Stimulated activated CD4-positive, alpha-beta T cell treated with anti-CD3 and anti-CD28 coated beads, Interleukin-4, amount 100 ng/mL, for 24 hours (primary cell): ENCODE measurements at regions not wholly inside any gene's neighbourhood (a gene's known extent, or its start where the extent isn't known, plus 50 kb on each side); places are given as distances from the start of the nearest gene placed in this dataset.

Experiments used
- DNase-seq: peaks from one replicate; pipeline ENCODE4 v3.0.0-alpha.2; 2020

DNA sequence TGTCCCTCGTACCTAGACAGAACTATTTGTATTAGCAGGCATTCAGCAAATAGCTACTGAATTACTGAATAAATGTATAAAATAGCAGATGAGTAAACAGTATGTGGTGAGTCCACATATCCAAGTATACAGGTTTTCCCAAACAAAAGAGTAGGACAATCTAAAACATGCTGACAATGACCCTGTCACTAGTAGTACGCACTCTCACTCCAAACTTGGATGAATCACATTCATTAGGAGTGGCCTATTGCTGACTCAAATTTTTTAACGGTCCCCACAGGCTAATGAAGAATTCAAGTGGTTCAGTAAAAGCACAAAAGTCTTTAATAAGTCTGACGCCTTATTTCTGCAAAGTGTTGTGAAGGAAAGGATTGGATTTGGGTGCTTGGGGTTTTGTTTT lies 449.3 kb upstream of the THBS1 start:
- no peak for DNase-seq

DNA sequence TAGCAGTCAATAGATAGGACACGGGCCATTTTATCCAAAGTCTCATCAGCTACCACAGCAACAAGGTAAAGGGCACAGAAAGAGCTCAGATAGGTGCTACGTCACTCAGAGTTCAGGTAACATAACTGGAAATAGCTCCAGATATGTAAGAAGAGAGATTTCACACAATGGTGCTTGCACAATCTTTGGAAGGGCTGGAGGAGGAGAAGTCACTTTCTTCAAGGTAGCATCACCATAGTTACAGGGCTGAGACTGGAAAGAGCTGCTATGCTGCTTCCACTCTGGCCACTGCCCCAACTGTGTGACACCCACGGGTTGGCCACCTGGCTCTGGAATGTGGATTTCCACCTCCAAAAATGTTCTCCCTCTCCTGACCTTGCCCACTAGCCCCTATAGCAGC lies 448.8 kb upstream of the THBS1 start:
- DNase-seq = no peak

DNA sequence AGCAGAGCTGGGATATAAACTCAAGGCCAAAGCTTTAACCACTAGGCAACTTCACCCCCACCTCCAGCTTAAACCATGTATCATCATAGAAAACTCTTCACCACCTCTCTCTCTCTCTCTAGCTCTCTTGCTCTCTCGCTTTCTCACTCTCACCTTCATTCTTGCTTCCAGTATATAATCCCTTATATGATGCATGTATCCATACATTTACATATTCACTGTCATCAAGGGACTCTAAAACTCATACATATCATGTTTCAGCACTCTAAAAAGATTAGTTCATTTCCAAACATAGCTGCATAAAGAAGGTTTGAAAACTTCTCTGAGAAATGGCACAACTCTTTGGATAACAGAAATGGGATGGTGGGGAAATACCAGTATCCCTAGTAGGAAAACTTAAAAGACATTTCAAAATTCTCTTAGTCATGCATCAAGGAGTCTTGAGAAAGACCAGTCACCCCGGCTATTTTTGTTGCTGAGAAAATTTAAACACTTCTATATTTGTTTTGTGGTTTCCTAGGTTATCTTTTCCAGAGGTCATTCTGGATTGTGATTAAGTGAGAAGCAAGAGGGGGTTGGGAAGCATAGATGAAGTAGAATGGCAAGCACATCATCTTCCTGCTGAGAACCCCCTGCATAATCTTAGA lies 447.8 kb upstream of the THBS1 start:
- DNase-seq = no peak

DNA sequence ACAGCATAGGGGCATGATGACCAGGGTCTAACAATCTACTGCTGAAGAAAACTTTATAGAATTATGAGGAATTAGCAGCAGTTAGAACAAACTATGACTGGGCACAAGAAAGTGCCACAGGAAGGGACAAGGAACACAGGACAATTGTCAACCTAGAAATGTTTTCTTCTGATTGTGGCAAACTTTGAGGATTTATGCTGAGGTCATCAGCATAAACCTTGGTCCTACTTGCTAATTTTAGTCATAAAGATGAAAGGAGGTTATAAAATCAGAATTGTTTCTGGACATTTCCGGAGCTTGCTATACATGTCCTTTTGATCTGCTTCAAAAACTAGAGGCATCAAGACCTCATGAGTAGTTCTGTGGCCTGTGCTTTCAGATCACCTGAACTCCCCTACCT lies 446.6 kb upstream of the THBS1 start:
- DNase-seq = no peak

DNA sequence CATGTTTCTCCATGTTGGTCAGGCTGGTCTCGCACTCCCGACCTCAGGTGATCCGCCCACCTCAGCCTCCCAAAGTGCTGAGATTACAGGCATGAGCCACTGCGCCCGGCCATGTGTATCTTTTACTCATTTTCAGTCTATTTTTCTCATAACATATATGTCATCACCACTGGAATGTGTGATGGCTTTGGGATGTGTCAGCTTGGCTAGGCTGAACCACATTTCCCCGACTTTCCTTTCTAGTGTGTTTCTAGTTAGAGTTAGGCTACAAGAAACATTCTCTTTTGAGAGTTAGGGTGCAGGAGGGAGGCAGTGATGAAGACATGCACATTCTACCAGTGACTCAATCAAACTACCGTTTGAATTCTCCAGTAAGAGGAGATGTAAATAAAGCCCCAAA lies 444.9 kb upstream of the THBS1 start:
- DNase-seq = no peak

DNA sequence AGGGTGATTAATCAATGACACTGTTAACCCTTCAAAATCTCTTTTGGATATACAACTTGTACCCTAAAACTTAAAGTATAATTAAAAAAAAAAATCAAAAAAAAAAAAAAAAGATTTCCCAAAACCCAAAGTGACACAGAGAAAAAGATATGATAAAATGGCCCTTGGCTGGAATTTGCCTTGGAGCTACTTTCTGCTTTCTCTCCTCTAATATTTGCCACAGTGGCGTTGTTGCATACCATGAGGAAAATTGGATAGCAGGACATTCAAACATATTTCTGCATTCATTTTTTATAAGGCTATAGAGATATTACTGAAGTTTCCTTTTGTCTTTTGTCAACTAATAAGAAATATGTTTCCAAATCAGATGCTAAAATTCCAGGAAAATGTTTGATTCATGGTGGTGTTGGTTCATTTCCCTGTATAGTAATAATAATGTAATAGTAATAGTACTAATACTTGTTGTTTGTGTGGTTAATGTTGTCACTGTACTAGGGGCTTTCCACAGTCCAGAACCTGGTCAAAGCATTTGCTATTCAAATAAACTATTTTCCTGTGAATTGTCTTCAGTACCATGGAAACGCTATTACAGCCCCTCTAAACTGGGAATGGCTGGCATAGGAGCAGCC lies 441.3 kb upstream of the THBS1 start:
- DNase-seq = no peak

DNA sequence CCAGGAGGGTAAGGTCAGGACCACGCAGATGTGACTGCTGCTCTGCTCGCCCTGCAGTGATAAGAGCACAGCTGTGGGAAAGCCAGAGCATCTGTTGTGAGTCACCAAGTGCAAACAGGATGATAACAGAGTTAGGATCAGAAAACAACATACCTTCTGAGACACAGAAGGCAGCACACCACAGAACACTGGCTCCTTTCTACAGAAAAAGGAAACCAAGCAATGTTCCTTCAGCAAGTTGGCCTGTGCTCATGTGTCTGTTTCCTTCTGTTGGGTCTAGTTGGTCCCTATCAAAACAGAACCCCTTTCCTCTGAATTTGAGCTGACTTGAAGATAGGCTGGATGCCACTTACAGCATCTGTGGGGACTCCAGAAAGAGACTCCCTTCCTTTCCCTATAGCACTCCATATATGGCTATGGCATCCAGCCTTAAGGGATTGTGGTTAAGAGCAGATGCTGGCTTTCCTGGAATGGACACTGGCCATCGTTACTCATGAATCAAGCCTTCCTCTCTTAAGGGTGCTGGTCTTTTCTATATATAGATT lies 440.7 kb upstream of the THBS1 start:
- DNase-seq = no peak

DNA sequence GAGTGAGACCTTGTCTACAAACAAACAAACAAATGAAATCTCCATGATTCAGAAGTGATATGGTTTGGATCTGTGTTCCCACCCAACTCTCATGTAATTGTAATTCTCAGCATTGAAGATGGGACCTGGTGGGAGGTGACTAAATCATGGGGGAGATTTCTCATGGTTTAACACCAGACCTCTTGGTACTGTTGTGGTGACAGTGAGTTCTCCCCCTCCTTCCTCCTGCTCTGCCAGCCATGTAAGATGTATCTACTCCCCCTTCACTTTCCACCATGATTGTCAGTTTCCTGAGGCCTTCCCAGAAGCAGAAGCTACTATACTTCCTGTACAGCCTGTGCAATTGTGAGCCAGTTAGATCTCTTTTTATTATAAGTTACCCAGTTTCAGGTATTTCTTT lies 438.4 kb upstream of the THBS1 start:
- no peak for DNase-seq

DNA sequence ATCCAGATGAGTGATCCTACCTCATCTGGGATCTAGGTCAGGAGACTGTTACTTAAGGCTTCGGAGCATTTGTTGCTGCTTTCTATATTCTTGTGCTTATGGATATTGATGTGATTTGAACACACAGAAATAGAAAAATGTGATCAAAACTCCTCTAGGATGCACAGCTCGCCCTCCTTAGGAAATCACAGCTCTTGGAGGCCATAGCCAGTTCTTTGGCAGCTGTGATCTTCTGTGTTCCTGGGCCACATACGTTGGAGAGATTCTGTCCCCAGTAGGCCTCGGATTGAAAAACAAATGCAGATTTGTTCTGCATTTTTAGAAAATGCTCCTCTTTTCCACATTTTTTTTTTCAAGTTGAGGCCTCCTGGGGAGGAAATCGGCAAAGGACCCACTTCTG lies 437.4 kb upstream of the THBS1 start:
- no peak for DNase-seq

DNA sequence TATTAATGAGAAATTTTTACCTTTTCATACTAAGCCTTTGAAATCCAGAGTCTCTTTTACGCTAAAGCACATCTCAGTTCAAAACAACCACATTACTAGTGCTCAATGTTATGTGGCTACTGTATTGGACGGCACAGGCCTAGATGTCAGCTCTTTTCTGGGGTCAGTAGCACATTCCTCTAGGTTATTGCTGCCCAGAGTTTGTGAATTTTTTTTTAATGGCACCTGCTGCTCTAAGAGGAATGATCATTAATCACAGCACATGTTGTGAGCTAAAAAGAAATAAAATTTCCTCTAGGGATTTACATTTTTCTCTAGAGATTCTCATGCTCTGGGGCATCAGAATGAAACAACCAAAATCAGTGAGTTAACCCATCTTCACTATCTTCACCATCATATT lies 436.8 kb upstream of the THBS1 start:
- DNase-seq = no peak

DNA sequence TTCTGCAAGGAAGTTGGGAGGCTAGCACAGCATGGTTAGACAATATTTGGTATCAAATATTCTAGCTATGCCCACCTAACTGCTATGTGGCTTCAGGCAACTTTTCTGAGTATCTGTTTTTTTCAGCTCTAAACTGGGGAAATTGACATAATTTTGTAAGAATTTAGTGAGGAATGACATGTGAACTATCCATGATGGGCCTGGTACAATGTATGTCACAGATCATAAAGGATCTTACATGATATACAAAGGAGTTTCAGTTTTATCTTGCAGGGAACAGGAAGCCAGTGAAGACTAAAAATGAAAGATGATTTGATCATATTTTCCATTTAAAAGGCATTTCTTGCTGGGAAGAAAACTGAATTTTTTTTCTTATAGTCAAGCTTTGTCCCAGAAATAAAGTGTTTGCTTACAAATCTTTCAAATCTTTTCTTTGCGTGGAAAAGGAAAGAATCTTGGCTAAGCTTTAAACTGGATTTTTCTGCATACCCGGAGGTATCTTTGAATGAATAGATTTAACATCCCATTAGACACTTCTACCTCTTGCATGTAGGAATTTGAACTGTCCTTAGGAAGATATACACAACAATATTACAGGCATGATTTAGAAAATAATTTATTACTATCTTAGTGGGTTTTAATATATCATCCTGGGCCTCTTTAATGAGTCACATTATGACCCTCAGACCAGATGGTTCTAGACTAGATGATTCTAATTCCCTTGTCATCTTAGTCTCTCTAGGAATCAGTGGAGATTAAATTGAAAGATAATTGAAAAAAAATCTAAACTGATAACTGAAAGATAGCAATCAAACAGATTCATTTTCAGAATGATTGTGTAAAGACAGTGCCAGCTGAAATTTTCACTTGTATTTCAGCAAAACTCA lies 436.0 kb upstream of the THBS1 start:
- no peak for DNase-seq

DNA sequence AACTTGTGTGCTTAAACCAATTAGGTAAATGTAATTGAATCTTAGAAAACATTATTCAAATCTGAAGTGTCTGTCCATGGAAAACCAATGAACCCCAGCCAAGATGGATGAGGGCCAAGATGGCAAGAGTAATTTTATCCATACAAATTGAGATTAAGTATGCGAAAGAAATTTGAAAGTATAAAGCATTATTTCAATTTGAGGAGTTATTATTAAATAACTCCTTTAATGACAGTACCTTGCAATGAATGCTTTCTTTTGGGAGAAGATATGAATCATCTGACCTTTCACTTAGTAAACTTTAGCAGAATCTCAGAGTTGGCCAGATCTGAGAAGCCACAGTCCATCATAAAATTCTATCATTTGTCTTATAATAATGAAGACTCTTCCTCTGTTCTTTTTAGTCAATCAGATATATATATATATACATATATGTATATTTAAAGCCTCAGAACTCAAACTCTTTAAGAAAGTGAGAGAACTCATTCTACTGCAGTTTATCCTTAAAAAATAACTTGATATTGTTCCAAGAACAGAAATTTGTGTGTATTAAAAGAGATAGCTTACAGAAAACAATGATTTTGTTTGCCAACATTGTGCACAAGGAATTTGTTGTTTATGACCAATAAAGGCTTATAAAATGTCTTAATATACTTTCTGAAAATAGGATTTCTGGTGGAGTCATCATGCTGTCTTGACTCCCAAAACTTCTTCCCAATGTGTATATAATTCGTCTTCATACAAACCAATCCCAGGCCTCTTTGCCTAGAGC lies 434.8 kb upstream of the THBS1 start:
- DNase-seq = no peak

DNA sequence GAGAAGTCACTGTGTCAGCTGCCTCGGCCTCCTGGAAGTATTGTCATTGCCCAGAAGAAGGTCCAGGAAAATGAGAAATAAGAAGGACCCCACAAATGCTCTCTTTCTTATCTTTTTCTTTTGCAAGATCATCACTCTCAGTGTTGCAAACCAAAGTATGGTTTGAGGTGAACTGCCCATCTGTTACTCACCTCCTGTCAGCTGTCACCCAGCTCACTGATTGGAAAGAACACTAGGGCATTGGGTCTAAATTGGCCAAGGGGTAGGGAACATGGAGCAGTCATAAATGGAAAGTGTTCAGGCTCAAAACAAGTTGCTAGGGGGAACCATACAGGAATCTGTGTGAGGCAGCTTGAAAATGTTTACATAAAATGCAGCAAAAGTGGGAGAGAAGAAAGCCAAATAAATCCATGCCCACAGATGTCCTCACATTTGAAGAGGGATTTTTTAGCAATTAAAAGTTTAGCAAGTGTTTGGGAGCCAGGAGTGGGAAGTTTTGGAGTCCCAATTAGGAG lies 431.2 kb upstream of the THBS1 start:
- DNase-seq = no peak

DNA sequence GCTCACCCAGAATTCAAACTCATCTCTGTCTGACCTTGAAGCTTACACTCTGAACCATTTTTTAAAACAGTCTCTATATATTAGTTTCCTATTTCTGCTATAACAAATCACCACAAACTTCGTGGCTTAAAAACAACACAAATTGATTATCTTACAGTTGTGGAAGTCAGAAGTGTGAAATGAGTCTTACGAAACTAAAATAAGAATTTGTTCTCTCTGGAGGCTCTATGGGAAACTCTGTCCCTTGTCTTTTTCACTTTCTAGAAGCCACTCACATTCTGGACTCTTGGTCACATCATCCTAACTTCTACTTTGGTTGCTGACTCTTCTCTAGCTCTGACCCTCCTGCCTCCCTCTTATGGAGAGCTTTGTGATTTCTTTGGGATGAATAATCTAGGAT lies 429.3 kb upstream of the THBS1 start:
- no peak for DNase-seq

DNA sequence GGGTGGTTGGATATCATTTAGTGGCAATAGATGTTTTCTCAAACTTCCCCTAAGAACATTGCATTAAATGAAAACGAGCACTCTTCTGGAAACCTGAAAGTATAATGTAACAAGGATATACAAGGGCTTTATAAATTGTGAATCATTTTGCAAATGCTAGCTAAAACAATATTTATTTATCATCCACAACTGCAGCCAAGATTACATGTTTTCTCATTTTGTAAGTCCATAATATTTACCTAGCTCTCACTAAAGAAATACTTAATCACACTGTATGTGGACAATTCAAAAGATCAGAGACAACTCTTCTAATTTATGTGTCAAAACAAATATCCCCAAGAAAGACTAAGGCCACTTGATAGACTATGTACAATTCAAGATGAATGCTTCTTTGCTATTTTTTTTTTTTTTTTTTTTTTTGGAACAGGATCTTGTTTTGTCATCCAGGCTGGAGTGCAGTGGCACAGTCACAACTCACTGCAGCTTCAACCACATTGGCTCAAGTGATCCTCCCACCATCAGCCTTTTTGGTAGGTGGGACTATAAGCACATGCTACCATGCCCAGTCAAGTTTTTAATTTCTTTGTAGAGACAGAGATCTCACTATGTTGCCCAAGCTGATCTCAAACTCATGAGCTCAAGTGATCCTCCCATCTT lies 427.7 kb upstream of the THBS1 start:
- no peak for DNase-seq

DNA sequence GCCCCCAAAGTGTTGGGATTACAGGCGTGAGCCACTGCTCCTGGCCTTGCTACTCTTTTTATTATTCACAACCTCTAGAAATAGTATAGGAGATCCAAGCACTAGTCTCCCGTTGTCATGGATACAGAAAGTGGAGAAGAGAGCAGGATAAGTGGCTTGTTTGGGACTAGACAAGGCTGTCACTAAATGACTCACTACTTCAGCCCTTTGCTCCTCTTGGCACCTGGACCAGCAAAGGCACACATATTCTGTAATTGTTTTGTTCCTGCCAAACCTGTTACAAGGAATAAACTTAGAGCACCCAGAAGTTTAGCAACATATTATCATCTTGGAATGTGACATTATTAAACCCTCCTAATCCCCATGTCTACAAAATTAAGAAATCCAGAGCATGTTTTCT lies 427.2 kb upstream of the THBS1 start:
- DNase-seq = no peak

DNA sequence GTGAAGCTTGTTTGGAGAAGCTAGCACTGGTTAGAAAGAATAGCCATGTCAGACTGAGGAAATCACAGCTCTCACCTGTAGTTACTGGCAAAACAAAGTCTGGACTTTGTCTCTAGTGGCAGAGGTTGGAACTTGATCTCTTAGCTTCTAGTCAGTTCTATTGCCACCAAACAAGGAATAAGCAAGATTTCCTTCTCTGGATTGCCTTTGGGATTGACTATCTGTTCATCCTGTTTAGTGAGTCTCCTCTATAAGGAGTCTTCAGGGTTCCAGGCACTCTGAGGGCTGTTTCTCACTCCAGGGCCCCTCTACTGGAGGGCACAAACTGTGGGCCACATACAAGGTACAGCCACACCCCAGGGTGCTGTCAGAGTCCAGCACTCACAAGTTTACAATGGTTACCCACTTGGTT lies 426.6 kb upstream of the THBS1 start:
- DNase-seq = no peak

DNA sequence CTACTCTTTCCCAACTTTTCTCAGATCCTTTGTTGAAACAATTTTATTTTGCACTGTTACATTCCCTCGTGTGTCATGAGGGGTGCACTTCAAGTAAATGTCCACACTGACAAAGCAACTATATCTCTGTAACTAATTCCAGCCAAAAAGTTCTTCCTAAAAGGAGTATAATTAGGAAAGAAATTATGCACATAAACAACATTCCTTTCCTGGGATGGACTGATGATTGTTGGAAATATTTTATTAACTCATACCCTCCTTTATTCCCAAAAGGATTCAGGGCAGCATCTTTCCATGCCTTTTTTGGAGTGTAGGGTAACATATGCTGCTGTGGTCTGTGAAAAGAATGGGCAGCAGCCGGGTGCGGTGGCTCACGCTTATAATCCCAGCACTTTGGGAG lies 426.1 kb upstream of the THBS1 start:
- DNase-seq = no peak

DNA sequence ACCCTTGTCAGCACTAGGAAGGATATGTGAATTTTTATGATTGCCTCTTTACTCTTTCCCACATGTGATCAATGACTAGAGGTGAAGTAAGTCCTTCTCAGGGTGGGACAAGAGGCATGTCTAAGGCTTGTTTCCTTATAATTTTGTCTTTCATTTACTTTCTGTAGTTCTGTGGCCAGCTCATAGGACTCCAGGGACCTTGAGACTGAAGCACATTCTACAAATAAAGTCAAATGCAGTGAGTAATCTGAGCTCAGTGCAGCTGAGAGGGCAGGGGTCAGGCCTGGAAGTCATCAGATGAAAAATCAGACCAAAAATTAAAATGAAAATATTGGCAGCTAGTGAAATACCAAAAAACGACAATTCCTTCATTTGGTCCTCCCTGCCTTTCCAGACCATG lies 424.7 kb upstream of the THBS1 start:
- no peak for DNase-seq

DNA sequence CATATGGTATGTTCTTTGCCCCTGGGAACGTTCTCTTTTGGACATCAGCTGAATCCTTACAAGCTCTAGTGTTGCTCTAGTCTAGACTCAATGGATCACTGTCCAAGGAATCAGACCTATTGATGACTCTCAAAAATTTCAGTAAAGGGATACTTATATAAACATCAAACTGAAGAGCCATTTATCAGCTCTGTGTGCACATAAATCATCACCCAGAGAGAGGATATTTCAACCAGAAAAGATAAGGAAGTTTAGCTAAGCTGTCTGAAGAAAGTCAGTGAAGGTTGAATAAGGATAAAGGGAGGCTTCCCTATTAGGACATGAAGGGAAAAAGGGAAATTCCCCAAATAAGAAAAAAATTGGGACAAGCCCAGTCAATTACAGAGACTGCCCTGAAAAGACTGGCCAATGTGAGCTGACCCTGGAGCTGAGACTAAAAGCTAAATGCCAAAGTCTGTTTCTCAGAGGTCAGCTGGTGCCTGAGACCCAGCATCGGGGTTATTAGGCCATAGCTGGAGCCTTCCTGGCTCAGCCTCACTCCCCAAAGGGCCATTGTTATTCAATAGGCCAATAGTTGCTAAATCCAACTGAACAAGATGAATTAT lies 424.1 kb upstream of the THBS1 start:
- DNase-seq = no peak

DNA sequence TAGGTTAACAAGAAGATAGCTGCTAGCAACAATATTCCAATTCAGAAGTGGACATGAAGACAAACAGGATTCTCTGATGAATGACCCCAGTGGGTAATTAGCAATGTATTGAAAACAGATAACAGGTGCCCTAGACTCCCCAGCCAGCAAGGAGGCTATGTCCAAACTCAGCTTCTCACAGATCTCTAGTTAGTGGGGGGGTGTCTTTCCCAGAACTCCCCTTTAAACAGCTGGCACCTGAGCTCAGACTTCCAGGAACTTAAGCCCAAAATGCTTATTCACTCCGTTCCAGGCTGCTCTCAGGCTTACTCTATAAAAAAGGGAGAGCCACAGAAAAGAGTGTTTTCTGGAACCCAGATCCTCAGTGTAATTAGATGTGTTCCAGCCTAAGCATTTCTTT lies 423.0 kb upstream of the THBS1 start:
- DNase-seq = no peak

DNA sequence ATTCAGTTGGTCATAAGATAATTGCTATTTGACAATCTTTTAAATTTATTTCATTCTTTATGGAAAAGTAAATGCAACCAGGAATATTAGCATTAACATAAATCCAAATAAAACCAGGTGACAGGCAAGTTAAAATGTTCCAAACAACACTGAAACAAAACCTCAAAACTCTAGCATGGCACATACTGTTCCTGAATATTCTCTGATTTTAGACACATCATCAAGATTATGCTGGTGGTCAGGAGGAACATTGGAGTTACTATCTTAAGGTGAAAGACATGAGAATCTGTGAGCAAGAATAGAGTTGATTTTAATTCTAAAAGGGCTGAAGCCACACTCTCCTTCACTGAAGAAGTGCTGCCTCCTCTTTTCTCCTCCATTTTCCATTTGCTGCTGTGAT lies 421.0 kb upstream of the THBS1 start:
- no peak for DNase-seq
